ENCODE measurements at regions not wholly inside any gene's neighbourhood (a gene's known extent, or its start where the extent isn't known, plus 50 kb on each side); places are given as distances from the start of the nearest gene placed in this dataset.

DNA sequence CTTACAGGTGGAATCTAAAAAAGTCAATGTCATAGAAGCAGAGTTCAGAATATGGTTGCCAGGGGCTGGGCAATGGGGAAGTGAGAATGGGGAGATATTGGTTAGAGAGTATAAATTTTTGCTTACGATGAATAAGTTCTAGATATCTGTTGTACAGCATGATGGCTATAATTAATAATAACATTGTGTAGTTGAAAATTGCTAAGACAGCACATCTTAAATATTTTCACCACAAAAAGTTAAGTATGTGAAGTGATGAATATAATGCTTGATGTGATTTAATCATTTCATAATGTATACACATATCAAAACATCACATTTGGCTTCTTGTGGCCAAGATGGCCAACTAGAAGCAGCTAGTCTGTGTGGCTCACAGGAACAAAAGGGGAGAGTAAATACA lies 425.9 kb upstream of the ACO1 start:
- POLR2A ChIA-PET = no interaction called here
- no peak overlapping the region for H2AFZ ChIP-seq (ENCODE audit: control insufficient read depth, low read depth, low read length)
- no peak for FAIRE-seq
- SMC1A ChIA-PET (ENCODE audit: uncharacterized antibody, unreplicated experiment) = no interaction called here
- no peaks in the 10 kb centered on the region for H3K36me3 ChIP-seq (ENCODE audit: control insufficient read depth in 2 of 2, insufficient read depth in 2 of 2, low read length in 1 of 2)
- H4K20me1 ChIP-seq (ENCODE audit: control insufficient read depth, insufficient read depth) = no peaks in the 10 kb centered on the region
- DNase-seq (ENCODE audit: low read depth, low spot score) = no peak
- intact Hi-C loops (cut with micrococcal nuclease; ENCODE audit: unreplicated experiment) (no loop called here), in situ Hi-C loops (cut with MboI) (no loop called here)
- CTCF ChIA-PET = no interaction called here
- no peak overlapping the region for H3K27ac ChIP-seq (ENCODE audit: control insufficient read depth, insufficient read depth)
- 21% methylated on average over 1 of the region's 1 CpG for WGBS (ENCODE audit: insufficient coverage, insufficient replicate concordance, low lambda C conversion rate, missing lambda C conversion rate)
- H3K27me3 ChIP-seq (replicated peaks in 1 of 2; ENCODE audit: control insufficient read depth in 2 of 2, insufficient read depth in 2 of 2, low read length in 1 of 2) = no peaks in the 10 kb centered on the region
- RAD21 ChIA-PET (ENCODE audit: unreplicated experiment) = no interaction called here
- no peak overlapping the region for H3K4me2 ChIP-seq (ENCODE audit: control insufficient read depth, insufficient read depth)
- ATAC-seq = no peak
- H3K4me1 ChIP-seq (ENCODE audit: control insufficient read depth, insufficient read depth, low read length) = no peaks in the 10 kb centered on the region
- H3K9me3 ChIP-seq (replicated peaks; ENCODE audit: control insufficient read depth, insufficient read depth, low read length) = no peaks in the 10 kb centered on the region; the same call in 2 of the 3 replicates
- no peak overlapping the region for H3K9ac ChIP-seq (ENCODE audit: control insufficient read depth, insufficient read depth, low read length)
- TF ChIP-seq POLR2A (IDR thresholded peaks at IDR 0.05; ENCODE audit: low read depth, low read length) (no peak), BRCA1 (IDR thresholded peaks at IDR 0.05; ENCODE audit: low read depth, low read length) (no peak), CREB1 (IDR thresholded peaks at IDR 0.05; ENCODE audit: low read depth) (no peak), KAT2A (conservative IDR thresholded peaks at IDR 0.05; ENCODE audit: control insufficient read depth, low read depth, low read length) (no peak), CBX5 (IDR thresholded peaks at IDR 0.05; ENCODE audit: low read depth) (no peak), HCFC1 (IDR thresholded peaks at IDR 0.05; ENCODE audit: low read length) (no peak), POLR2AphosphoS5 (IDR thresholded peaks at IDR 0.05; ENCODE audit: low read length) (no peak), RAD51 (IDR thresholded peaks at IDR 0.05) (no peak), ZNF592 (IDR thresholded peaks at IDR 0.05) (no peak), RAD21 (IDR thresholded peaks at IDR 0.05; ENCODE audit: insufficient read depth, low read depth, low read length) (no peak), BACH1 (IDR thresholded peaks at IDR 0.05; ENCODE audit: borderline replicate concordance) (no peak), SMC3 (IDR thresholded peaks at IDR 0.05; ENCODE audit: borderline replicate concordance, low read length) (no peak), CHD1 (IDR thresholded peaks at IDR 0.05; ENCODE audit: low read depth, low read length) (no peak)
- TF ChIP-seq, protein P1, sequence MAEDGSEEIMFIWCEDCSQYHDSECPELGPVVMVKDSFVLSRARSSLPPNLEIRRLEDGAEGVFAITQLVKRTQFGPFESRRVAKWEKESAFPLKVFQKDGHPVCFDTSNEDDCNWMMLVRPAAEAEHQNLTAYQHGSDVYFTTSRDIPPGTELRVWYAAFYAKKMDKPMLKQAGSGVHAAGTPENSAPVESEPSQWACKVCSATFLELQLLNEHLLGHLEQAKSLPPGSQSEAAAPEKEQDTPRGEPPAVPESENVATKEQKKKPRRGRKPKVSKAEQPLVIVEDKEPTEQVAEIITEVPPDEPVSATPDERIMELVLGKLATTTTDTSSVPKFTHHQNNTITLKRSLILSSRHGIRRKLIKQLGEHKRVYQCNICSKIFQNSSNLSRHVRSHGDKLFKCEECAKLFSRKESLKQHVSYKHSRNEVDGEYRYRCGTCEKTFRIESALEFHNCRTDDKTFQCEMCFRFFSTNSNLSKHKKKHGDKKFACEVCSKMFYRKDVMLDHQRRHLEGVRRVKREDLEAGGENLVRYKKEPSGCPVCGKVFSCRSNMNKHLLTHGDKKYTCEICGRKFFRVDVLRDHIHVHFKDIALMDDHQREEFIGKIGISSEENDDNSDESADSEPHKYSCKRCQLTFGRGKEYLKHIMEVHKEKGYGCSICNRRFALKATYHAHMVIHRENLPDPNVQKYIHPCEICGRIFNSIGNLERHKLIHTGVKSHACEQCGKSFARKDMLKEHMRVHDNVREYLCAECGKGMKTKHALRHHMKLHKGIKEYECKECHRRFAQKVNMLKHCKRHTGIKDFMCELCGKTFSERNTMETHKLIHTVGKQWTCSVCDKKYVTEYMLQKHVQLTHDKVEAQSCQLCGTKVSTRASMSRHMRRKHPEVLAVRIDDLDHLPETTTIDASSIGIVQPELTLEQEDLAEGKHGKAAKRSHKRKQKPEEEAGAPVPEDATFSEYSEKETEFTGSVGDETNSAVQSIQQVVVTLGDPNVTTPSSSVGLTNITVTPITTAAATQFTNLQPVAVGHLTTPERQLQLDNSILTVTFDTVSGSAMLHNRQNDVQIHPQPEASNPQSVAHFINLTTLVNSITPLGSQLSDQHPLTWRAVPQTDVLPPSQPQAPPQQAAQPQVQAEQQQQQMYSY (CRISPR knock-in tag; IDR thresholded peaks at IDR 0.05) = no peak
- no TSS peak for BruUV-seq (replicated peaks)
- no peaks in the 10 kb centered on the region for H3K79me2 ChIP-seq (ENCODE audit: control insufficient read depth, insufficient read depth, low read length)
- H3K4me3 ChIP-seq = no peak overlapping the region
